K562 (cell line): ENCODE measurements at regions not wholly inside any gene's neighbourhood (a gene's known extent, or its start where the extent isn't known, plus 50 kb on each side); places are given as distances from the start of the nearest gene placed in this dataset.

Experiments
- HOXB6 ChIP-seq: fragments of 250-450 bp; sonication (Bioruptor Pico); IDR thresholded peaks from 2 replicates; pipeline ENCODE4 v1.5.1; 2022; ENCODE audit warnings: mild to moderate bottlenecking, borderline replicate concordance
- IFI16 ChIP-seq: fragments of 250-450 bp; sonication (Bioruptor Pico); IDR thresholded peaks from 2 replicates; pipeline ENCODE4 v2.1.2; 2022; ENCODE audit warnings: mild to moderate bottlenecking, inconsistent platforms
- KLF16 ChIP-seq: IDR thresholded peaks from 2 replicates; pipeline ENCODE4 v1.6.1; 2016; ENCODE audit warnings: antibody characterized with exemption
- MEIS2 ChIP-seq: fragments of 450-650 bp; IDR thresholded peaks from 2 replicates; pipeline ENCODE4 v1.6.1; 2014; ENCODE audit warnings: mild to moderate bottlenecking; ENCODE audit not compliant: partially characterized antibody
- NCOR1 ChIP-seq: fragments of 450-650 bp; IDR thresholded peaks from 2 replicates; pipeline ENCODE4 v1.6.1; 2016; ENCODE audit warnings: mild to moderate bottlenecking, moderate library complexity
- NFE2L1 ChIP-seq: fragments of 450-650 bp; IDR thresholded peaks from 2 replicates; pipeline ENCODE4 v1.6.1; 2016; ENCODE audit warnings: missing genetic modification characterization, low read depth, mild to moderate bottlenecking, missing compliant biosample characterization, moderate library complexity, borderline replicate concordance
- NRF1 ChIP-seq, 2 experiments: fragments of 450-650 bp; IDR thresholded peaks in 1 of 2; conservative IDR thresholded peaks in 1 of 2; 2 replicates each; pipeline ENCODE4 v1.6.1; 2014; ENCODE audit warnings: mild to moderate bottlenecking in 2 of 2
- TCF7L2 ChIP-seq: fragments of 150-350 bp; IDR thresholded peaks from 2 replicates; pipeline ENCODE4 v1.6.1; 2016; ENCODE audit warnings: low read depth, mild to moderate bottlenecking, low read length, moderate library complexity
- ZNF134 ChIP-seq: fragments of 250-450 bp; sonication (Bioruptor Pico); conservative IDR thresholded peaks from 2 replicates; pipeline ENCODE4 v1.4.0; 2020
- TF ChIP-seq, protein P1 (sequence below), 2 experiments: fragments of 450-650 bp; IDR thresholded peaks; 2 replicates each; pipeline ENCODE4 v1.6.1; 2016; ENCODE audit warnings: mild to moderate bottlenecking in 2 of 2, borderline replicate concordance in 1 of 2, low read depth in 1 of 2, moderate library complexity in 1 of 2
- TF ChIP-seq, protein P2 (sequence below): sonication (generic); formaldehyde crosslinking; IDR thresholded peaks from 2 replicates; pipeline ENCODE4 v1.5.0; 2020; ENCODE audit warnings: missing genetic modification reagents
- TF ChIP-seq, protein P3 (sequence below): sonication (generic); IDR thresholded peaks from 2 replicates; pipeline ENCODE4 v1.6.1; 2016

DNA sequence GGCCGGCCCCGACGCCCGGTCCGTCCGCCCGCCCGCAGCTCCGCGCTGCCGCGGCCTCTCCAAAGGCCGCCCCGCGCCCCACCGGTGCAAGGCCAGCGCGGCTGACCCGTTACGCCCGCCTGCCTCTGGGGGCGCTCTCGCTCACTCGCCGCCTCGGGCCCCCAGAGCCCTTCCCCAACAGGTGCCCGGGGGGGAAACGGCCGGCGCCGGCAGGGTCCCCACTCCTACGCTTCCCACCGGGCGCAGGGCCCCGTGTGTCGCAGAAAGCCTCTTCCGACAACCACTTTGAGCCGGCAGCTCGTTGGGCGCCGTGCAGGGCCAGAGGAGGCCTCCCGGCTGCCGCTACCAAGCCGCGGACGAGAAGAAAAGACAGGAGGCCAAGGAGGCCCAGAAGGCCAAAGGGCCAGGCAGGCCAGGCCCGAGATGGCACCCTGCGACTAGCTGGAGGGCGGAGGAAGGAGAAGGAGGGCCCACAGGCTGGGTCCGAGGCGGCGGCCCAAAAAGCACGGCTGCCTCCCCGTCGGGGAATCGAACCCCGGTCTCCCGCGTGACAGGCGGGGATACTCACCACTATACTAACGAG, 64.9 kb upstream of the FCGR2A start (continued):
- TF ChIP-seq, protein P1, sequence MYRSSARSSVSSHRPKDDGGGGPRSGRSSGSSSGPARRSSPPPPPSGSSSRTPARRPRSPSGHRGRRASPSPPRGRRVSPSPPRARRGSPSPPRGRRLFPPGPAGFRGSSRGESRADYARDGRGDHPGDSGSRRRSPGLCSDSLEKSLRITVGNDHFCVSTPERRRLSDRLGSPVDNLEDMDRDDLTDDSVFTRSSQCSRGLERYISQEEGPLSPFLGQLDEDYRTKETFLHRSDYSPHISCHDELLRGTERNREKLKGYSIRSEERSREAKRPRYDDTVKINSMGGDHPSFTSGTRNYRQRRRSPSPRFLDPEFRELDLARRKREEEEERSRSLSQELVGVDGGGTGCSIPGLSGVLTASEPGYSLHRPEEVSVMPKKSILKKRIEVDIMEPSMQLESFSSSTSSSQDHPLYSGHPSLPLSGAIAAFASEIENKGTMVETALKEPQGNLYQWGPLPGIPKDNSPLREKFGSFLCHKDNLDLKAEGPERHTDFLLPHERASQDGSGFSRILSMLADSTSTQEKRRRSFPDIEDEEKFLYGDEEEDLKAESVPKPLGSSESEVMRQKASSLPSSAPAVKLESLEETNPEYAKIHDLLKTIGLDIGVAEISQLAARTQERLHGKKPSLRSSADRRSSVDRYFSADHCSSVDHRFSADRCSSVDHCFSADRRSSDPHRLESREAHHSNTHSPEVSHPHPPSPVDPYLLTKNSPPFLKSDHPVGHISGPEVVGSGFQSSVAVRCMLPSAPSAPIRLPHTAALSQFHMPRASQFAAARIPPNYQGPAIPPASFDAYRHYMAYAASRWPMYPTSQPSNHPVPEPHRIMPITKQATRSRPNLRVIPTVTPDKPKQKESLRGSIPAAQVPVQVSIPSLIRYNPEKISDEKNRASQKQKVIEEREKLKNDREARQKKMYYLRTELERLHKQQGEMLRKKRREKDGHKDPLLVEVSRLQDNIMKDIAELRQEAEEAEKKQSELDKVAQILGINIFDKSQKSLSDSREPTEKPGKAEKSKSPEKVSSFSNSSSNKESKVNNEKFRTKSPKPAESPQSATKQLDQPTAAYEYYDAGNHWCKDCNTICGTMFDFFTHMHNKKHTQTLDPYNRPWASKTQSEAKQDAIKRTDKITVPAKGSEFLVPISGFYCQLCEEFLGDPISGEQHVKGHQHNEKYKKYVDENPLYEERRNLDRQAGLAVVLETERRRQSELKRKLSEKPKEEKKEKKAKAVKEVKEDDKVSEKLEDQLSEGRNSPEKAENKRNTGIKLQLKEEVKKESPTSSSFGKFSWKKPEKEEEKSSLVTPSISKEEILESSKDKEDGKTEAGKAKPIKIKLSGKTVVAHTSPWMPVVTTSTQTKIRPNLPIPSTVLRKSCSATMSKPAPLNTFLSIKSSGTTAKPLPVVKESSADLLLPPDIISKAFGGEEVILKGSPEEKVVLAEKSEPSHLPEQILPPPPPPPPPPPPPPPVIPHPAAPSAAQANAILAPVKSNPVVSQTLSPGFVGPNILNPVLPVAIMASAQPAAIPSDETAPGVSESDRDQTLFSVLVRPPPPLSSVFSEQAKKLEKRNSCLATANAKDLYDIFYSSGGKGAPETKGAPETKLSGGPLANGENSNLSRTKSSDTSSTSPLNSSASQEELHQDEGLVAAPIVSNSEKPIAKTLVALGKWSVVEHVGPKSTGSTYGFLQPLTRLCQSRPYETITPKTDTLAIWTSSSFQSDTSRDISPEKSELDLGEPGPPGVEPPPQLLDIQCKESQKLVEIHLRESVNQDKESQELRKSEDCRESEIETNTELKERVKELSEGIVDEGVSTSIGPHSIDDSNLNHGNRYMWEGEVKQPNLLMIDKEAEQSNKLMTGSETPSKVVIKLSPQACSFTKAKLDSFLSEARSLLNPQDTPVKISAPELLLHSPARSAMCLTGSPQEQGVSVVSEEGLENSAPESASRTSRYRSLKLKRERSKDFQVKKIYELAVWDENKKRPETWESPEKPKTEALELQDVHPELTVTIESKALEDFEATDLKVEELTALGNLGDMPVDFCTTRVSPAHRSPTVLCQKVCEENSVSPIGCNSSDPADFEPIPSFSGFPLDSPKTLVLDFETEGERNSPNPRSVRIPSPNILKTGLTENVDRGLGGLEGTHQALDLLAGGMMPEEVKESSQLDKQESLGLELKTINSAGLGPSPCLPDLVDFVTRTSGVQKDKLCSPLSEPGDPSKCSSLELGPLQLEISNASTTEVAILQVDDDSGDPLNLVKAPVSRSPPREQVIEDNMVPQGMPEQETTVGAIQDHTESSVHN (IDR thresholded peaks at IDR 0.05; ENCODE audit: borderline replicate concordance in 1 of 2, low read depth in 1 of 2): no peak
- TF ChIP-seq, protein P2, sequence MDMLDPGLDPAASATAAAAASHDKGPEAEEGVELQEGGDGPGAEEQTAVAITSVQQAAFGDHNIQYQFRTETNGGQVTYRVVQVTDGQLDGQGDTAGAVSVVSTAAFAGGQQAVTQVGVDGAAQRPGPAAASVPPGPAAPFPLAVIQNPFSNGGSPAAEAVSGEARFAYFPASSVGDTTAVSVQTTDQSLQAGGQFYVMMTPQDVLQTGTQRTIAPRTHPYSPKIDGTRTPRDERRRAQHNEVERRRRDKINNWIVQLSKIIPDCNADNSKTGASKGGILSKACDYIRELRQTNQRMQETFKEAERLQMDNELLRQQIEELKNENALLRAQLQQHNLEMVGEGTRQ (CRISPR knock-in tag): no peak
- TF ChIP-seq NFE2L1 (tag): no peak
- no peak for TF ChIP-seq MEIS2
- 0 out of 2 replicates have a peak, but pooled peaks have one; percentile 29 for TF ChIP-seq KLF16
- TF ChIP-seq NCOR1: no peak
- TF ChIP-seq HOXB6 (CRISPR knock-in tag): no peak
- TF ChIP-seq ZNF134 (CRISPR knock-in tag): no peak; the same call in 1 of the 2 replicates
- no peak for TF ChIP-seq TCF7L2
- no peak for TF ChIP-seq NRF1 (conservative IDR thresholded peaks at IDR 0.05 in 1 of 2, IDR thresholded peaks at IDR 0.05 in 1 of 2)
- TF ChIP-seq IFI16 (CRISPR knock-in tag): no peak
- TF ChIP-seq, protein P3, sequence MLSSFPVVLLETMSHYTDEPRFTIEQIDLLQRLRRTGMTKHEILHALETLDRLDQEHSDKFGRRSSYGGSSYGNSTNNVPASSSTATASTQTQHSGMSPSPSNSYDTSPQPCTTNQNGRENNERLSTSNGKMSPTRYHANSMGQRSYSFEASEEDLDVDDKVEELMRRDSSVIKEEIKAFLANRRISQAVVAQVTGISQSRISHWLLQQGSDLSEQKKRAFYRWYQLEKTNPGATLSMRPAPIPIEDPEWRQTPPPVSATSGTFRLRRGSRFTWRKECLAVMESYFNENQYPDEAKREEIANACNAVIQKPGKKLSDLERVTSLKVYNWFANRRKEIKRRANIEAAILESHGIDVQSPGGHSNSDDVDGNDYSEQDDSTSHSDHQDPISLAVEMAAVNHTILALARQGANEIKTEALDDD: no peak
